Endothelial cell of umbilical vein (primary cell): ENCODE measurements at regions not wholly inside any gene's neighbourhood (a gene's known extent, or its start where the extent isn't known, plus 50 kb on each side); places are given as distances from the start of the nearest gene placed in this dataset.

ENCODE experiments used
- EZH2 ChIP-seq: IDR thresholded peaks from 2 replicates; pipeline ENCODE4 v1.6.1; 2012; ENCODE audit warnings: borderline replicate concordance, low read depth, mild to moderate bottlenecking, moderate library complexity, low read length, inconsistent platforms; ENCODE audit not compliant: severe bottlenecking
- FOS ChIP-seq: IDR thresholded peaks from 2 replicates; pipeline ENCODE4 v1.6.1; 2011; ENCODE audit warnings: mild to moderate bottlenecking, low read length, moderate library complexity, borderline replicate concordance; ENCODE audit not compliant: insufficient read depth
- GATA2 ChIP-seq: IDR thresholded peaks from 2 replicates; pipeline ENCODE4 v1.7.0; 2011; ENCODE audit warnings: low read depth, mild to moderate bottlenecking, moderate library complexity, mixed read lengths, low read length; ENCODE audit not compliant: insufficient read length, insufficient read depth
- MYC ChIP-seq: IDR thresholded peaks from one replicate; pipeline ENCODE4 v1.6.1; 2011; ENCODE audit warnings: mild to moderate bottlenecking, low read depth, low read length
- POLR2A ChIP-seq: IDR thresholded peaks from 2 replicates; pipeline ENCODE4 v1.6.1; 2012; ENCODE audit warnings: low read depth, mild to moderate bottlenecking, control low read depth, low read length
- POLR2AphosphoS5 ChIP-seq: IDR thresholded peaks from 2 replicates; pipeline ENCODE4 v1.6.1; 2012; ENCODE audit warnings: low read depth, mild to moderate bottlenecking, control low read depth, low read length, moderate library complexity; ENCODE audit not compliant: insufficient read depth
- TF ChIP-seq, protein P1 (sequence below), 2 donors: IDR thresholded peaks; 1 replicate in 1 of 2; 2 replicates in 1 of 2; pipeline ENCODE4 v1.5.1; 2011; ENCODE audit warnings: low read length in 2 of 2, mild to moderate bottlenecking in 2 of 2, moderate library complexity in 2 of 2, control low read depth in 1 of 2, inconsistent platforms in 1 of 2, low read depth in 1 of 2; ENCODE audit not compliant: insufficient read depth in 1 of 2; ENCODE audit errors: extremely low read depth in 1 of 2

DNA sequence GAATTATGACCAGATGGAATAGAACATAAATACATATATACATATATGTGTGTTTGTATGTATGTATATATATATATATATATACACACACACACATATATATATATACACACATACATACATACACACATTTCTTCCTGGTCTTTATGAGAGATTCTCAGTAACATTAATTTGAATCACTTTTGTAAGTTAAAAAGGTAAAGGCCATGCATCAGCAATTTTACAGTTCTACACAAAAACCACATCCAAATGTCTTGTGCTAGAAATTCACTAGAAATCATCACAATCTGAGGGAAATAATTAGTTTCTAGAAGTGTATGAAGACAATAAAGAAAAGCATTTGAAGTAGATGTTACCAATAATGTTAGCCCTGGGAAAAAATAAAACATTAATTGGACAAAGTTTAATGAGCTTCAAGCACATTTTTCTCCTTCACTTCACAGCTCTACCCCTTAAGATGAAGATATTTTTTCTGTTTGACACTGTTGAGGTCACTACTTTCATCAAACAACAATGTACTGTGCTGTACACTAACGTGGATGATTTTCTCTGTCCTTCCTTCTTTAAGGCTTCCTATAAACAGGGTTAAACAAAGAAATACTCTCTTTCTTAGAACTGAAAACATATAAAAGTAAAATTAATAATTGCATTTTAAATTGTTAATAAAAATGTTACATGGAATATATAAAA lies 189.2 kb upstream of the NR4A3 start:
- TF ChIP-seq, protein P1, sequence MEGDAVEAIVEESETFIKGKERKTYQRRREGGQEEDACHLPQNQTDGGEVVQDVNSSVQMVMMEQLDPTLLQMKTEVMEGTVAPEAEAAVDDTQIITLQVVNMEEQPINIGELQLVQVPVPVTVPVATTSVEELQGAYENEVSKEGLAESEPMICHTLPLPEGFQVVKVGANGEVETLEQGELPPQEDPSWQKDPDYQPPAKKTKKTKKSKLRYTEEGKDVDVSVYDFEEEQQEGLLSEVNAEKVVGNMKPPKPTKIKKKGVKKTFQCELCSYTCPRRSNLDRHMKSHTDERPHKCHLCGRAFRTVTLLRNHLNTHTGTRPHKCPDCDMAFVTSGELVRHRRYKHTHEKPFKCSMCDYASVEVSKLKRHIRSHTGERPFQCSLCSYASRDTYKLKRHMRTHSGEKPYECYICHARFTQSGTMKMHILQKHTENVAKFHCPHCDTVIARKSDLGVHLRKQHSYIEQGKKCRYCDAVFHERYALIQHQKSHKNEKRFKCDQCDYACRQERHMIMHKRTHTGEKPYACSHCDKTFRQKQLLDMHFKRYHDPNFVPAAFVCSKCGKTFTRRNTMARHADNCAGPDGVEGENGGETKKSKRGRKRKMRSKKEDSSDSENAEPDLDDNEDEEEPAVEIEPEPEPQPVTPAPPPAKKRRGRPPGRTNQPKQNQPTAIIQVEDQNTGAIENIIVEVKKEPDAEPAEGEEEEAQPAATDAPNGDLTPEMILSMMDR (IDR thresholded peaks at IDR 0.05; ENCODE audit: extremely low read depth in 1 of 2, insufficient read depth in 1 of 2, low read depth in 1 of 2, low read length in 2 of 2), result no peak
- TF ChIP-seq EZH2, result no peak
- TF ChIP-seq POLR2A, result no peak
- no peak for TF ChIP-seq MYC
- no peak for TF ChIP-seq FOS
- TF ChIP-seq POLR2AphosphoS5, result no peak
- no peak for TF ChIP-seq GATA2
